ENCODE measurements at regions not wholly inside any gene's neighbourhood (a gene's known extent, or its start where the extent isn't known, plus 50 kb on each side); places are given as distances from the start of the nearest gene placed in this dataset.

- no peak for TF ChIP-seq CTCF (IDR thresholded peaks at IDR 0.05; ENCODE audit: low read depth, low read length)
- Histone ChIP-seq H3K27me3 (no peaks in the 10 kb centered on the region), H3K27ac (no peak overlapping the region), H3K9me3 (ENCODE audit: low read depth) (no peaks in the 10 kb centered on the region), H3K36me3 (no peaks in the 10 kb centered on the region), H3K4me3 (no peak overlapping the region), H3K4me1 (ENCODE audit: low read depth) (no peaks in the 10 kb centered on the region)
- no peak for DNase-seq (ENCODE audit: low read depth in 1 of 2, low spot score in 1 of 2)
Observed at GRCh38 chr14:87170179-87170578, 822.8 kb downstream of the GALC start.

GRCh38 chr14:87169362-87169761 is 823.6 kb downstream of the GALC start:
- no peak for TF ChIP-seq CTCF (IDR thresholded peaks at IDR 0.05; ENCODE audit: low read depth, low read length)
- DNase-seq (ENCODE audit: low read depth in 1 of 2, low spot score in 1 of 2) = no peak
- Histone ChIP-seq H3K4me3 (no peak overlapping the region), H3K4me1 (ENCODE audit: low read depth) (no peaks in the 10 kb centered on the region), H3K36me3 (no peaks in the 10 kb centered on the region), H3K27ac (no peak overlapping the region), H3K27me3 (no peaks in the 10 kb centered on the region), H3K9me3 (ENCODE audit: low read depth) (no peaks in the 10 kb centered on the region)

- Histone ChIP-seq H3K36me3 (no peaks in the 10 kb centered on the region), H3K9me3 (ENCODE audit: low read depth) (no peaks in the 10 kb centered on the region), H3K4me1 (ENCODE audit: low read depth) (no peaks in the 10 kb centered on the region), H3K4me3 (no peak overlapping the region), H3K27me3 (no peaks in the 10 kb centered on the region), H3K27ac (no peak overlapping the region)
- TF ChIP-seq CTCF (IDR thresholded peaks at IDR 0.05; ENCODE audit: low read depth, low read length) = no peak
- DNase-seq (ENCODE audit: low read depth in 1 of 2, low spot score in 1 of 2) = no peak
Observed at GRCh38 chr14:87161502-87161901, 831.5 kb downstream of the GALC start.

GRCh38 chr14:87160989-87161388 is 832.0 kb downstream of the GALC start:
- TF ChIP-seq CTCF (IDR thresholded peaks at IDR 0.05; ENCODE audit: low read depth, low read length) = no peak
- H3K36me3 ChIP-seq = no peaks in the 10 kb centered on the region
- H3K4me3 ChIP-seq = no peak overlapping the region
- no peak for DNase-seq (ENCODE audit: low read depth in 1 of 2, low spot score in 1 of 2)
- H3K27ac ChIP-seq = no peak overlapping the region
- H3K9me3 ChIP-seq (ENCODE audit: low read depth) = no peaks in the 10 kb centered on the region
- no peaks in the 10 kb centered on the region for H3K27me3 ChIP-seq
- H3K4me1 ChIP-seq (ENCODE audit: low read depth) = no peaks in the 10 kb centered on the region

- H3K27ac ChIP-seq = no peak overlapping the region
- H3K9me3 ChIP-seq (ENCODE audit: low read depth) = no peaks in the 10 kb centered on the region
- no peak overlapping the region for H3K4me3 ChIP-seq
- no peak for TF ChIP-seq CTCF (IDR thresholded peaks at IDR 0.05; ENCODE audit: low read depth, low read length)
- no peaks in the 10 kb centered on the region for H3K27me3 ChIP-seq
- no peaks in the 10 kb centered on the region for H3K4me1 ChIP-seq (ENCODE audit: low read depth)
- no peaks in the 10 kb centered on the region for H3K36me3 ChIP-seq
- no peak for DNase-seq (ENCODE audit: low read depth in 1 of 2, low spot score in 1 of 2)
Observed at GRCh38 chr14:87158283-87158682, 834.7 kb downstream of the GALC start.

- Histone ChIP-seq H3K27ac (no peak overlapping the region), H3K4me1 (ENCODE audit: low read depth) (no peaks in the 10 kb centered on the region), H3K9me3 (ENCODE audit: low read depth) (no peaks in the 10 kb centered on the region), H3K27me3 (no peaks in the 10 kb centered on the region), H3K36me3 (no peaks in the 10 kb centered on the region), H3K4me3 (no peak overlapping the region)
- no peak for TF ChIP-seq CTCF (IDR thresholded peaks at IDR 0.05; ENCODE audit: low read depth, low read length)
- DNase-seq (ENCODE audit: low read depth in 1 of 2, low spot score in 1 of 2) = no peak
Observed at GRCh38 chr14:87156878-87157277, 836.1 kb downstream of the GALC start.
